OCI-LY3 (cell line): ENCODE measurements at regions not wholly inside any gene's neighbourhood (a gene's known extent, or its start where the extent isn't known, plus 50 kb on each side); places are given as distances from the start of the nearest gene placed in this dataset.

ENCODE experiments used
- H2AFZ ChIP-seq: fragments of 200-600, 300-600 bp; shearing (Covaris generic); 2 replicates; pipeline ENCODE4 v1.6.0; 2014; ENCODE audit warnings: antibody characterized with exemption, low read depth, low read length
- H3K27ac ChIP-seq: fragments of 200-600, 300-600 bp; sonication (generic); 2 replicates; pipeline ENCODE4 v1.5.1; 2014; ENCODE audit warnings: mild to moderate bottlenecking, low read length, moderate library complexity, mixed read lengths
- H3K27me3 ChIP-seq: fragments of 200-600, 300-600 bp; sonication (generic); 2 replicates; pipeline ENCODE4 v1.6.1; 2014; ENCODE audit warnings: low read depth, low read length, mixed read lengths
- H3K36me3 ChIP-seq: fragments of 200-600, 300-600 bp; sonication (generic); replicated peaks from 2 replicates; pipeline ENCODE3; 2014; ENCODE audit warnings: low read depth, low read length, mixed read lengths
- H3K4me1 ChIP-seq: fragments of 300-600, 200-600 bp; sonication (generic); 2 replicates; pipeline ENCODE4 v1.6.1; 2014; ENCODE audit warnings: low read length, mixed read lengths
- H3K4me2 ChIP-seq: fragments of 200-600, 300-600 bp; sonication (generic); 2 replicates; pipeline ENCODE4 v1.6.1; 2014; ENCODE audit warnings: low read length, mixed read lengths
- H3K4me3 ChIP-seq: fragments of 300-600, 200-600 bp; sonication (generic); 2 replicates; pipeline ENCODE4 v1.5.1; 2014; ENCODE audit warnings: antibody characterized with exemption, mild to moderate bottlenecking, low read length, moderate library complexity
- H3K79me2 ChIP-seq: fragments of 300-600, 200-600 bp; shearing (Covaris generic); 2 replicates; pipeline ENCODE4 v1.6.1; 2014; ENCODE audit warnings: mild to moderate bottlenecking, low read length, mixed read lengths
- H3K9ac ChIP-seq: fragments of 300-600, 200-600 bp; shearing (Covaris generic); 2 replicates; pipeline ENCODE4 v1.6.0; 2014; ENCODE audit warnings: mild to moderate bottlenecking, low read length, moderate library complexity
- H3K9me3 ChIP-seq: fragments of 200-600, 300-600 bp; shearing (Covaris generic); 2 replicates; pipeline ENCODE4 v1.6.1; 2014; ENCODE audit warnings: low read length, mixed read lengths; ENCODE audit not compliant: insufficient read depth
- H4K20me1 ChIP-seq: fragments of 200-600, 300-600 bp; sonication (generic); 2 replicates; pipeline ENCODE4 v1.6.1; 2016; ENCODE audit warnings: low read length, mixed read lengths; ENCODE audit not compliant: insufficient read depth
- CTCF ChIP-seq: fragments of 200-600, 300-600 bp; sonication (generic); IDR thresholded peaks from 2 replicates; pipeline ENCODE4 v1.5.1; 2014; ENCODE audit warnings: antibody characterized with exemption, low read length, low read depth
- EZH2phosphoT487 ChIP-seq: fragments of 200-600 bp; shearing (Covaris generic); IDR thresholded peaks from 2 replicates; pipeline ENCODE4 v1.6.1; 2018; ENCODE audit warnings: antibody characterized with exemption, mixed run types, low read depth

DNA sequence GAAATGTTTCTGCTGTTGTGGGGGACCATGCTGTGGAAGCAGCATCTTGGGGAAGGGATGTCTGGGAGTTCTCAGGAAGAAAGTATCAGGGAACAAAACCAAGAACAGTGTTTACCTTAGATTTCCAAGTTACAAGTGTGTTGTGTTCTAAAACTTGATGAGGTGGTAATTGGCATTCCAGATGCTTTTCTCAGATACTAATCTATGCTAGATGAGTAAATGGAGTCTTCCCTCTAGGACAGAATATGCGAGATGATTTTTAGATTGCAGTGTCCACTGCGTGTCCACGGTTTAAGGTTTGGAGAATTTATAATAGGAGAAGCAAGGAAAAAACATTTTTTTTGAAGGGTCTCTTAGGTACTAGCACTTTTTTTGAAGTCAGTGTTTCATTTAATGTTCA is 436.5 kb downstream of the PCNX1 start:
- Histone ChIP-seq H3K27me3 (no peaks in the 10 kb centered on the region), H3K4me2 (no peak overlapping the region), H3K27ac (no peak overlapping the region), H3K4me3 (no peak overlapping the region), H2AFZ (no peak overlapping the region), H3K36me3 (no peaks in the 10 kb centered on the region), H3K9me3 (no peaks in the 10 kb centered on the region), H3K9ac (no peak overlapping the region), H3K79me2 (peaks cover 68% of the 10 kb centered on the region), H4K20me1 (no peaks in the 10 kb centered on the region; the same call in 1 of the 2 replicates), H3K4me1 (peaks cover 9% of the 10 kb centered on the region)
- TF ChIP-seq EZH2phosphoT487 = no peak
- no peak for TF ChIP-seq CTCF

- H3K4me3 ChIP-seq = no peak overlapping the region
- H3K9me3 ChIP-seq = no peaks in the 10 kb centered on the region
- no peak overlapping the region for H3K27ac ChIP-seq
- H3K36me3 ChIP-seq = no peaks in the 10 kb centered on the region
- H3K9ac ChIP-seq = no peak overlapping the region
- peaks cover 72% of the 10 kb centered on the region for H3K79me2 ChIP-seq
- peaks cover 17% of the 10 kb centered on the region for H3K4me1 ChIP-seq
- H4K20me1 ChIP-seq = no peaks in the 10 kb centered on the region; the same call in 1 of the 2 replicates
- H3K27me3 ChIP-seq = no peaks in the 10 kb centered on the region
- H3K4me2 ChIP-seq = no peak overlapping the region
- no peak overlapping the region for H2AFZ ChIP-seq
- TF ChIP-seq CTCF (no peak), EZH2phosphoT487 (no peak)
Observed at GRCh38 chr14:71344506-71344905, 437.2 kb downstream of the PCNX1 start.

- Histone ChIP-seq H2AFZ (no peak overlapping the region), H3K27ac (no peak overlapping the region), H3K4me3 (no peak overlapping the region), H4K20me1 (no peaks in the 10 kb centered on the region; the same call in 1 of the 2 replicates), H3K4me2 (no peak overlapping the region), H3K9me3 (no peaks in the 10 kb centered on the region), H3K79me2 (peaks cover 59% of the 10 kb centered on the region), H3K27me3 (no peaks in the 10 kb centered on the region), H3K4me1 (peaks cover 20% of the 10 kb centered on the region), H3K9ac (no peak overlapping the region), H3K36me3 (no peaks in the 10 kb centered on the region)
- TF ChIP-seq EZH2phosphoT487 = no peak
Observed at GRCh38 chr14:71346685-71347084, 439.4 kb downstream of the PCNX1 start.

- Histone ChIP-seq H3K79me2 (peaks cover 51% of the 10 kb centered on the region), H2AFZ (no peak overlapping the region), H4K20me1 (no peaks in the 10 kb centered on the region; the same call in 1 of the 2 replicates), H3K4me2 (no peak overlapping the region), H3K9me3 (no peaks in the 10 kb centered on the region), H3K36me3 (peaks cover 6% of the 10 kb centered on the region), H3K9ac (no peak overlapping the region), H3K27ac (no peak overlapping the region), H3K4me1 (peaks cover 20% of the 10 kb centered on the region), H3K4me3 (no peak overlapping the region), H3K27me3 (no peaks in the 10 kb centered on the region)
- TF ChIP-seq EZH2phosphoT487 = no peak
- no peak for TF ChIP-seq CTCF
Observed at GRCh38 chr14:71348394-71348793, 441.1 kb downstream of the PCNX1 start.

- Histone ChIP-seq H3K9me3 (no peaks in the 10 kb centered on the region), H3K9ac (no peak overlapping the region), H3K27ac (no peak overlapping the region), H3K36me3 (peaks cover 7% of the 10 kb centered on the region), H3K27me3 (no peaks in the 10 kb centered on the region), H2AFZ (no peak overlapping the region), H4K20me1 (no peaks in the 10 kb centered on the region; the same call in 1 of the 2 replicates), H3K4me2 (no peak overlapping the region), H3K4me3 (no peak overlapping the region), H3K4me1 (peaks cover 20% of the 10 kb centered on the region), H3K79me2 (peaks cover 48% of the 10 kb centered on the region)
- TF ChIP-seq EZH2phosphoT487 (no peak), CTCF (no peak)
Observed at GRCh38 chr14:71348817-71349216, 441.6 kb downstream of the PCNX1 start.
